SK-N-SH treated with all-trans-retinoic acid at 6 μM for 48 hours (cell line): ENCODE measurements at regions not wholly inside any gene's neighbourhood (a gene's known extent, or its start where the extent isn't known, plus 50 kb on each side); places are given as distances from the start of the nearest gene placed in this dataset.

Source experiments
- ATAC-seq: fragments of 200-7000 bp; cut with Tn5 transposase; 3 replicates; pipeline ENCODE4 v1.9.1; 2020; ENCODE audit warnings: mild to moderate bottlenecking, moderate library complexity
- ARNTL ChIP-seq: fragments of 450-650 bp; formaldehyde crosslinking; IDR thresholded peaks from 2 replicates; pipeline ENCODE4 v1.5.0; 2020; ENCODE audit warnings: low read depth, mild to moderate bottlenecking, moderate library complexity, borderline replicate concordance
- BACH2 ChIP-seq: fragments of 250-450 bp; sonication (Bioruptor Pico); IDR thresholded peaks from 2 replicates; pipeline ENCODE4 v1.9.0; 2021; ENCODE audit warnings: mild to moderate bottlenecking, borderline replicate concordance
- CREB5 ChIP-seq: fragments of 250-450 bp; sonication (Bioruptor Pico); IDR thresholded peaks from 2 replicates; pipeline ENCODE4 v1.5.1; 2020; ENCODE audit warnings: low read depth, mild to moderate bottlenecking, moderate library complexity
- CSDC2 ChIP-seq: fragments of 250-450 bp; sonication (Bioruptor Pico); IDR thresholded peaks from 2 replicates; pipeline ENCODE4 v1.5.0; 2020; ENCODE audit warnings: mild to moderate bottlenecking, moderate library complexity
- ESRRG ChIP-seq: fragments of 250-450 bp; sonication (Bioruptor Pico); IDR thresholded peaks from 2 replicates; pipeline ENCODE4 v1.6.1; 2021; ENCODE audit warnings: mild to moderate bottlenecking
- GLIS3 ChIP-seq: fragments of 250-450 bp; sonication (Bioruptor Pico); IDR thresholded peaks from 2 replicates; pipeline ENCODE4 v1.5.0; 2020; ENCODE audit warnings: mild to moderate bottlenecking, moderate library complexity
- ISL1 ChIP-seq: fragments of 250-450 bp; sonication (Bioruptor Pico); IDR thresholded peaks from 2 replicates; pipeline ENCODE4 v2.1.2; 2022; ENCODE audit warnings: mild to moderate bottlenecking, moderate library complexity
- OSR1 ChIP-seq: fragments of 250-450 bp; sonication (Bioruptor Pico); IDR thresholded peaks from 2 replicates; pipeline ENCODE4 v1.8.0; 2022; ENCODE audit warnings: moderate library complexity, mild to moderate bottlenecking, inconsistent platforms
- PPARA ChIP-seq: fragments of 250-450 bp; sonication (Bioruptor Pico); IDR thresholded peaks from 2 replicates; pipeline ENCODE4 v1.5.0; 2020; ENCODE audit warnings: mild to moderate bottlenecking, borderline replicate concordance
- RARB ChIP-seq: fragments of 250-450 bp; sonication (Bioruptor Pico); IDR thresholded peaks from 2 replicates; pipeline ENCODE4 v1.8.0; 2021; ENCODE audit warnings: mild to moderate bottlenecking, moderate library complexity
- SNAI2 ChIP-seq: fragments of 250-450 bp; sonication (Bioruptor Pico); IDR thresholded peaks from 2 replicates; pipeline ENCODE4 v1.5.0; 2020; ENCODE audit warnings: mild to moderate bottlenecking, moderate library complexity
- TCF4 ChIP-seq: fragments of 250-450 bp; sonication (Bioruptor Pico); IDR thresholded peaks from 2 replicates; pipeline ENCODE4 v1.8.0; 2021; ENCODE audit warnings: mild to moderate bottlenecking, moderate library complexity, borderline replicate concordance
- TOX ChIP-seq: fragments of 250-450 bp; sonication (Bioruptor Pico); IDR thresholded peaks from 2 replicates; pipeline ENCODE4 v1.8.0; 2021; ENCODE audit warnings: mild to moderate bottlenecking, moderate library complexity, borderline replicate concordance
- ZC3H10 ChIP-seq: fragments of 250-450 bp; sonication (Bioruptor Pico); IDR thresholded peaks from 2 replicates; pipeline ENCODE4 v1.5.1; 2021; ENCODE audit warnings: mild to moderate bottlenecking, moderate library complexity
- ZFP30 ChIP-seq: fragments of 450-650 bp; formaldehyde crosslinking; IDR thresholded peaks from 2 replicates; pipeline ENCODE4 v1.5.0; 2022; ENCODE audit warnings: mild to moderate bottlenecking, moderate library complexity
- ZNF565 ChIP-seq: fragments of 450-650 bp; formaldehyde crosslinking; conservative IDR thresholded peaks from 2 replicates; pipeline ENCODE4 v1.5.0; 2020; ENCODE audit warnings: low read depth, mild to moderate bottlenecking, moderate library complexity
- ZNF8 ChIP-seq: fragments of 450-650 bp; formaldehyde crosslinking; IDR thresholded peaks from 2 replicates; pipeline ENCODE4 v1.5.0; 2020; ENCODE audit warnings: mild to moderate bottlenecking, moderate library complexity
- TF ChIP-seq, protein P1 (sequence below): fragments of 250-450 bp; sonication (Bioruptor Pico); IDR thresholded peaks from 2 replicates; pipeline ENCODE4 v1.8.0; 2021; ENCODE audit warnings: low read depth, mild to moderate bottlenecking, moderate library complexity, borderline replicate concordance
- TF ChIP-seq, protein P2 (sequence below): fragments of 250-450 bp; sonication (Bioruptor Pico); IDR thresholded peaks from 2 replicates; pipeline ENCODE4 v1.5.1; 2021; ENCODE audit warnings: mild to moderate bottlenecking, moderate library complexity
- TF ChIP-seq, protein P3 (sequence below): fragments of 250-450 bp; sonication (Bioruptor Pico); IDR thresholded peaks from 2 replicates; pipeline ENCODE4 v1.8.0; 2020; ENCODE audit warnings: mild to moderate bottlenecking, moderate library complexity, borderline replicate concordance
- TF ChIP-seq, protein P4 (sequence below): fragments of 250-450 bp; sonication (Bioruptor Pico); IDR thresholded peaks from 2 replicates; pipeline ENCODE4 v1.5.0; 2020; ENCODE audit warnings: mild to moderate bottlenecking, moderate library complexity

GRCh38 chr12:24281341-24281740 lies 331.9 kb upstream of the SOX5 start:
- no peak for ATAC-seq
- TF ChIP-seq ZNF565 (CRISPR knock-in tag) (no peak), OSR1 (CRISPR knock-in tag) (no peak), ZNF8 (no peak), BACH2 (CRISPR knock-in tag) (no peak), TCF4 (CRISPR knock-in tag) (no peak), ARNTL (CRISPR knock-in tag) (no peak), CSDC2 (CRISPR knock-in tag) (no peak), SNAI2 (CRISPR knock-in tag) (no peak), TOX (no peak), ZFP30 (no peak), ZC3H10 (CRISPR knock-in tag) (no peak), ESRRG (CRISPR knock-in tag) (no peak), RARB (CRISPR knock-in tag) (no peak)
- TF ChIP-seq, protein P1, sequence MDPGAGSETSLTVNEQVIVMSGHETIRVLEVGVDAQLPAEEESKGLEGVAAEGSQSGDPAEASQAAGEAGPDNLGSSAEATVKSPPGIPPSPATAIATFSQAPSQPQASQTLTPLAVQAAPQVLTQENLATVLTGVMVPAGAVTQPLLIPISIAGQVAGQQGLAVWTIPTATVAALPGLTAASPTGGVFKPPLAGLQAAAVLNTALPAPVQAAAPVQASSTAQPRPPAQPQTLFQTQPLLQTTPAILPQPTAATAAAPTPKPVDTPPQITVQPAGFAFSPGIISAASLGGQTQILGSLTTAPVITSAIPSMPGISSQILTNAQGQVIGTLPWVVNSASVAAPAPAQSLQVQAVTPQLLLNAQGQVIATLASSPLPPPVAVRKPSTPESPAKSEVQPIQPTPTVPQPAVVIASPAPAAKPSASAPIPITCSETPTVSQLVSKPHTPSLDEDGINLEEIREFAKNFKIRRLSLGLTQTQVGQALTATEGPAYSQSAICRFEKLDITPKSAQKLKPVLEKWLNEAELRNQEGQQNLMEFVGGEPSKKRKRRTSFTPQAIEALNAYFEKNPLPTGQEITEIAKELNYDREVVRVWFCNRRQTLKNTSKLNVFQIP (CRISPR knock-in tag), result no peak
- TF ChIP-seq, protein P2, sequence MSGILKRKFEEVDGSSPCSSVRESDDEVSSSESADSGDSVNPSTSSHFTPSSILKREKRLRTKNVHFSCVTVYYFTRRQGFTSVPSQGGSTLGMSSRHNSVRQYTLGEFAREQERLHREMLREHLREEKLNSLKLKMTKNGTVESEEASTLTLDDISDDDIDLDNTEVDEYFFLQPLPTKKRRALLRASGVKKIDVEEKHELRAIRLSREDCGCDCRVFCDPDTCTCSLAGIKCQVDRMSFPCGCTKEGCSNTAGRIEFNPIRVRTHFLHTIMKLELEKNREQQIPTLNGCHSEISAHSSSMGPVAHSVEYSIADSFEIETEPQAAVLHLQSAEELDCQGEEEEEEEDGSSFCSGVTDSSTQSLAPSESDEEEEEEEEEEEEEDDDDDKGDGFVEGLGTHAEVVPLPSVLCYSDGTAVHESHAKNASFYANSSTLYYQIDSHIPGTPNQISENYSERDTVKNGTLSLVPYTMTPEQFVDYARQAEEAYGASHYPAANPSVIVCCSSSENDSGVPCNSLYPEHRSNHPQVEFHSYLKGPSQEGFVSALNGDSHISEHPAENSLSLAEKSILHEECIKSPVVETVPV (CRISPR knock-in tag), result no peak
- TF ChIP-seq, protein P3, sequence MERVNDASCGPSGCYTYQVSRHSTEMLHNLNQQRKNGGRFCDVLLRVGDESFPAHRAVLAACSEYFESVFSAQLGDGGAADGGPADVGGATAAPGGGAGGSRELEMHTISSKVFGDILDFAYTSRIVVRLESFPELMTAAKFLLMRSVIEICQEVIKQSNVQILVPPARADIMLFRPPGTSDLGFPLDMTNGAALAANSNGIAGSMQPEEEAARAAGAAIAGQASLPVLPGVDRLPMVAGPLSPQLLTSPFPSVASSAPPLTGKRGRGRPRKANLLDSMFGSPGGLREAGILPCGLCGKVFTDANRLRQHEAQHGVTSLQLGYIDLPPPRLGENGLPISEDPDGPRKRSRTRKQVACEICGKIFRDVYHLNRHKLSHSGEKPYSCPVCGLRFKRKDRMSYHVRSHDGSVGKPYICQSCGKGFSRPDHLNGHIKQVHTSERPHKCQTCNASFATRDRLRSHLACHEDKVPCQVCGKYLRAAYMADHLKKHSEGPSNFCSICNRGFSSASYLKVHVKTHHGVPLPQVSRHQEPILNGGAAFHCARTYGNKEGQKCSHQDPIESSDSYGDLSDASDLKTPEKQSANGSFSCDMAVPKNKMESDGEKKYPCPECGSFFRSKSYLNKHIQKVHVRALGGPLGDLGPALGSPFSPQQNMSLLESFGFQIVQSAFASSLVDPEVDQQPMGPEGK (CRISPR knock-in tag), result no peak

GRCh38 chr12:24280056-24280842 lies 330.8 kb upstream of the SOX5 start:
- no peak for ATAC-seq

More at GRCh38 chr12:24280056-24280842, 330.8 kb upstream of the SOX5 start:
- TF ChIP-seq CSDC2 (CRISPR knock-in tag) (no peak), CREB5 (CRISPR knock-in tag) (no peak), ISL1 (CRISPR knock-in tag) (no peak), TCF4 (CRISPR knock-in tag) (no peak), ZC3H10 (CRISPR knock-in tag) (no peak), ESRRG (CRISPR knock-in tag) (no peak), PPARA (CRISPR knock-in tag) (no peak), BACH2 (CRISPR knock-in tag) (no peak), GLIS3 (CRISPR knock-in tag) (no peak), ZNF565 (CRISPR knock-in tag) (no peak), ZNF8 (no peak)
- TF ChIP-seq, protein P4, sequence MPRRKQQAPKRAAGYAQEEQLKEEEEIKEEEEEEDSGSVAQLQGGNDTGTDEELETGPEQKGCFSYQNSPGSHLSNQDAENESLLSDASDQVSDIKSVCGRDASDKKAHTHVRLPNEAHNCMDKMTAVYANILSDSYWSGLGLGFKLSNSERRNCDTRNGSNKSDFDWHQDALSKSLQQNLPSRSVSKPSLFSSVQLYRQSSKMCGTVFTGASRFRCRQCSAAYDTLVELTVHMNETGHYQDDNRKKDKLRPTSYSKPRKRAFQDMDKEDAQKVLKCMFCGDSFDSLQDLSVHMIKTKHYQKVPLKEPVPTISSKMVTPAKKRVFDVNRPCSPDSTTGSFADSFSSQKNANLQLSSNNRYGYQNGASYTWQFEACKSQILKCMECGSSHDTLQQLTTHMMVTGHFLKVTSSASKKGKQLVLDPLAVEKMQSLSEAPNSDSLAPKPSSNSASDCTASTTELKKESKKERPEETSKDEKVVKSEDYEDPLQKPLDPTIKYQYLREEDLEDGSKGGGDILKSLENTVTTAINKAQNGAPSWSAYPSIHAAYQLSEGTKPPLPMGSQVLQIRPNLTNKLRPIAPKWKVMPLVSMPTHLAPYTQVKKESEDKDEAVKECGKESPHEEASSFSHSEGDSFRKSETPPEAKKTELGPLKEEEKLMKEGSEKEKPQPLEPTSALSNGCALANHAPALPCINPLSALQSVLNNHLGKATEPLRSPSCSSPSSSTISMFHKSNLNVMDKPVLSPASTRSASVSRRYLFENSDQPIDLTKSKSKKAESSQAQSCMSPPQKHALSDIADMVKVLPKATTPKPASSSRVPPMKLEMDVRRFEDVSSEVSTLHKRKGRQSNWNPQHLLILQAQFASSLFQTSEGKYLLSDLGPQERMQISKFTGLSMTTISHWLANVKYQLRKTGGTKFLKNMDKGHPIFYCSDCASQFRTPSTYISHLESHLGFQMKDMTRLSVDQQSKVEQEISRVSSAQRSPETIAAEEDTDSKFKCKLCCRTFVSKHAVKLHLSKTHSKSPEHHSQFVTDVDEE (CRISPR knock-in tag), result no peak
- TF ChIP-seq, all 23 proteins: peak for 0
